Astrocyte of the cerebellum (primary cell): ENCODE measurements at regions not wholly inside any gene's neighbourhood (a gene's known extent, or its start where the extent isn't known, plus 50 kb on each side); places are given as distances from the start of the nearest gene placed in this dataset.

Experiments
- DNase-seq: peaks from one replicate; pipeline ENCODE4 v3.0.0-alpha.2; 2011; ENCODE audit warnings: low read depth
- H3K4me3 ChIP-seq: 2 replicates; pipeline ENCODE4 v1.5.1; 2011; ENCODE audit warnings: mild to moderate bottlenecking, low read depth, low read length, moderate library complexity
- CTCF ChIP-seq: IDR thresholded peaks from 2 replicates; pipeline ENCODE4 v1.5.1; 2012; ENCODE audit warnings: low read length, low read depth, moderate library complexity, mild to moderate bottlenecking; ENCODE audit errors: missing control alignments
- in situ Hi-C: cut with HindIII; loops from 2 replicates; pipeline ENCODE4 v1.10.0; 2017; ENCODE audit warnings: low sequenced_read_pairs

- DNase-seq: no peak
- in situ Hi-C loops: no loop called here
- TF ChIP-seq CTCF: no peak
- no peak overlapping the region for H3K4me3 ChIP-seq
Observed at GRCh38 chr11:70640408-70640807, 242.1 kb downstream of the CTTN start.

- no peak overlapping the region for H3K4me3 ChIP-seq
- DNase-seq: no peak
- in situ Hi-C loops: no loop called here
- TF ChIP-seq CTCF: no peak
Observed at GRCh38 chr11:70641369-70641768, 243.0 kb downstream of the CTTN start.

GRCh38 chr11:70642266-70642665, 243.9 kb downstream of the CTTN start:
- no peak for TF ChIP-seq CTCF
- in situ Hi-C loops: no loop called here
- no peak overlapping the region for H3K4me3 ChIP-seq
- DNase-seq: no peak

- TF ChIP-seq CTCF: no peak
- no peak overlapping the region for H3K4me3 ChIP-seq
- in situ Hi-C loops: no loop called here
- DNase-seq: no peak
Observed at GRCh38 chr11:70643642-70644041, 245.3 kb downstream of the CTTN start.

DNA sequence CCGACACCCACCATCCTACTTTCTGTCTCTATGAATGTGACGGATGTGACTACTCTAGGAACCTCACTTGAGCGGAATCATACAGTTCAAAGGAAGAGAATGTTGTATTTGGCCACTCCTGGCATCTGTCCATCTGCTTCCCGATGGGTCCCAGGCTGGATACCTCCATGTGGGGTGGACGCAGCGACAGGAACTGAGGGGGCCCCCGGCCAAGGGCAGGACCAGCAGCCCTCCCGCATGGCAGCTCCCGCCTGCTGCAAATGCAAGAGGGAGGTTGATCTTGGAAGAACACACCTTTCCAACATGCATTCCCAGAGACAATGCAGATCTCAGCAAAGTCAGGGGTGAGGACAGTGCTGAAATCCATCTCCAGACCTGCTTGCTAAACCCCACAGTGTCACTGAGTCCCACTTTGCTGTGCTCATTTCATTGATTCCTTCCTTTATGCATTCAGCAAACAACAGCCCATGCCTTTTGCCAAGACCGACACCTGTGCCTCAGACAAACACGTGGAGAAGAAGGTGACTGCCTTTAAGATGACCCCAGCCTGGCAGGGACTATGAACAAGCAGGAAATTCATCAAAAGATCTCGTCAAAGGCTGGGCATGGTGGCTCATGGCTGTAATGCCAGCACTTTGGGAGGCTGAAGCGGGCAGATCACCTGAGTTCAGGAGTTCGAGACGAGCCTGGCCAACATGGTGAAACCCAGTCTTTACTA, 246.2 kb downstream of the CTTN start:
- H3K4me3 ChIP-seq: no peak overlapping the region
- no peak for TF ChIP-seq CTCF
- in situ Hi-C loops: loop anchor here (5.0 kb wide), 2 partner anchors 43 to 87 kb away; no protein-coding TSS in a partner anchor
- no peak for DNase-seq

DNA sequence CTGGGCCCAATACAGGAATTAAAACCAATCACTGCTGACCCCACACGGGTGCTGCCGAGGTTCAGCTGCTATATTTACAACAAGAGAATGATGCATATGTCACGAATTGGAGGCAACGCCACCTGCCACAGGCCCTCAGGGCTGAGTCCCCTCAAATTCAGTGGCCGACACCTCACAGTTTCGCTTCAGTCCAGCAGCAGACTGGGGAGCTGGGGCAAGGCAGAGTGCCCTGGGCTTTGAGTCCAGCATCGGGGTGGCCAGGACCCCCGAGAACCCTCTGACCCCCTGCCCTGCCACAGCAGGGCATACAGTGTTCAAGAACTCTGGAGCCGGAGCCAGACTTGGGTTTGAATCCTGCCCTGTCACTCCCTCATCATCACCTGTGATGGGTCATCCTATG, 247.2 kb downstream of the CTTN start:
- no peak for DNase-seq
- H3K4me3 ChIP-seq: no peak overlapping the region
- in situ Hi-C loops: loop anchor here (5.0 kb wide), 2 partner anchors 42 to 88 kb away; no protein-coding TSS in a partner anchor
- TF ChIP-seq CTCF: no peak
